Hepatocyte (in vitro differentiated cells): ENCODE measurements at regions not wholly inside any gene's neighbourhood (a gene's known extent, or its start where the extent isn't known, plus 50 kb on each side); places are given as distances from the start of the nearest gene placed in this dataset.

Experiments
- EZH2 ChIP-seq: fragments of 200-600 bp; sonication (generic); IDR thresholded peaks from 2 replicates; pipeline ENCODE4 v1.6.1; 2016; ENCODE audit warnings: antibody characterized with exemption, mild to moderate bottlenecking, borderline replicate concordance
- EZH2phosphoT487 ChIP-seq: fragments of 200-600 bp; sonication (generic); IDR thresholded peaks from one replicate; pipeline ENCODE4 v1.6.1; 2018; ENCODE audit warnings: antibody characterized with exemption, mild to moderate bottlenecking, low read depth, moderate library complexity; ENCODE audit not compliant: unreplicated experiment, severe bottlenecking
- TF ChIP-seq, protein P1 (sequence below): fragments of 200-600 bp; sonication (generic); IDR thresholded peaks from 2 replicates; pipeline ENCODE4 v1.5.1; 2016; ENCODE audit warnings: antibody characterized with exemption, mild to moderate bottlenecking; ENCODE audit not compliant: poor library complexity

DNA sequence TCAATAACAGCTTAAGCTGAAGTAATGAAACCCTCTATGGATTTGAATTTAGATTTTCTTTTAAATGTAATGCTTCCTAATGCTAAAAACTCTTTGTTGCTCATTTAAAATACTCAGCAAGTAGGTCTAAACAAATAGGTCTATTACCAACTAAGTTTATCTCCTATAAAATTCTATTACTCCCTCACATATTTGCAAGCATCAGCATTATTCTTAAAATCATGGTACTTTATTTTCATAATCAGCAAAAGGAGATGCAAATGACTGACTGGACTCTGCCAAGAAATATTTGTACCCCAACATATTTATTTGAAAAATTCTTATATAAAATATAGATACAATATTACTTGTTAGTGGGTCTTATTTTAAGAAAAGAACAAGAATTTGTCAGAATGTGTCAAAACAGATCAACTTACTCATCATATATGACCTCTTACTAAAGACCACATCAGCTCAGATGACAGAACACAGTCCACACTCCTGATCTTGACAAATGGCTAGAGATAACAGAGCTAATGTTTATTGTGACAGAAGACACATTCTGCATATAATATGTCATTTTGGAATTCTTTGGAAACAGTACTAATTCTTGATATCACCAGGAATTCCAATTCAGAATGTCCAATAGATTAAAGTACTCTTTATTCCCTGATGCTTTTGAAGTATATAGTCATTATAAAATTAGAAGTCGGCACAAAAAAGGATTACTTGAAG lies 704.6 kb upstream of the PCDH9 start:
- TF ChIP-seq EZH2 = no peak
- TF ChIP-seq, protein P1, sequence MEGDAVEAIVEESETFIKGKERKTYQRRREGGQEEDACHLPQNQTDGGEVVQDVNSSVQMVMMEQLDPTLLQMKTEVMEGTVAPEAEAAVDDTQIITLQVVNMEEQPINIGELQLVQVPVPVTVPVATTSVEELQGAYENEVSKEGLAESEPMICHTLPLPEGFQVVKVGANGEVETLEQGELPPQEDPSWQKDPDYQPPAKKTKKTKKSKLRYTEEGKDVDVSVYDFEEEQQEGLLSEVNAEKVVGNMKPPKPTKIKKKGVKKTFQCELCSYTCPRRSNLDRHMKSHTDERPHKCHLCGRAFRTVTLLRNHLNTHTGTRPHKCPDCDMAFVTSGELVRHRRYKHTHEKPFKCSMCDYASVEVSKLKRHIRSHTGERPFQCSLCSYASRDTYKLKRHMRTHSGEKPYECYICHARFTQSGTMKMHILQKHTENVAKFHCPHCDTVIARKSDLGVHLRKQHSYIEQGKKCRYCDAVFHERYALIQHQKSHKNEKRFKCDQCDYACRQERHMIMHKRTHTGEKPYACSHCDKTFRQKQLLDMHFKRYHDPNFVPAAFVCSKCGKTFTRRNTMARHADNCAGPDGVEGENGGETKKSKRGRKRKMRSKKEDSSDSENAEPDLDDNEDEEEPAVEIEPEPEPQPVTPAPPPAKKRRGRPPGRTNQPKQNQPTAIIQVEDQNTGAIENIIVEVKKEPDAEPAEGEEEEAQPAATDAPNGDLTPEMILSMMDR = no peak
- no peak for TF ChIP-seq EZH2phosphoT487
